NT2/D1 (cell line): ENCODE measurements at regions not wholly inside any gene's neighbourhood (a gene's known extent, or its start where the extent isn't known, plus 50 kb on each side); places are given as distances from the start of the nearest gene placed in this dataset.

Experiments used
- DNase-seq: peaks from one replicate; pipeline ENCODE4 v3.0.0-alpha.2; 2011; ENCODE audit warnings: low read depth, low spot score
- H3K27me3 ChIP-seq: 2 replicates; pipeline ENCODE4 v1.6.0; 2011; ENCODE audit warnings: mild to moderate bottlenecking; ENCODE audit not compliant: insufficient read length, insufficient read depth
- H3K36me3 ChIP-seq: 2 replicates; pipeline ENCODE4 v1.6.1; 2011; ENCODE audit warnings: mild to moderate bottlenecking, low read length, mixed read lengths; ENCODE audit not compliant: insufficient read depth, insufficient read length
- H3K4me1 ChIP-seq: 2 replicates; pipeline ENCODE4 v1.5.1; 2011; ENCODE audit not compliant: insufficient read depth, insufficient read length
- H3K4me3 ChIP-seq: 2 replicates; pipeline ENCODE4 v1.5.1; 2011; ENCODE audit warnings: low read depth; ENCODE audit not compliant: insufficient read length
- H3K9ac ChIP-seq: 2 replicates; pipeline ENCODE4 v1.6.0; 2011; ENCODE audit warnings: low read depth; ENCODE audit not compliant: insufficient read length
- H3K9me3 ChIP-seq: 2 replicates; pipeline ENCODE4 v1.5.1; 2011; ENCODE audit warnings: mild to moderate bottlenecking, low read length; ENCODE audit not compliant: insufficient read depth
- SUZ12 ChIP-seq: IDR thresholded peaks from 2 replicates; pipeline ENCODE4 v1.6.1; 2011; ENCODE audit not compliant: insufficient read length, insufficient read depth; ENCODE audit errors: extremely low read depth
- YY1 ChIP-seq: IDR thresholded peaks from 2 replicates; pipeline ENCODE4 v1.6.1; 2011; ENCODE audit not compliant: insufficient read length, insufficient read depth
- ZNF274 ChIP-seq: IDR thresholded peaks from 2 replicates; pipeline ENCODE4 v1.6.1; 2011; ENCODE audit warnings: mild to moderate bottlenecking, low read depth, low read length

DNA sequence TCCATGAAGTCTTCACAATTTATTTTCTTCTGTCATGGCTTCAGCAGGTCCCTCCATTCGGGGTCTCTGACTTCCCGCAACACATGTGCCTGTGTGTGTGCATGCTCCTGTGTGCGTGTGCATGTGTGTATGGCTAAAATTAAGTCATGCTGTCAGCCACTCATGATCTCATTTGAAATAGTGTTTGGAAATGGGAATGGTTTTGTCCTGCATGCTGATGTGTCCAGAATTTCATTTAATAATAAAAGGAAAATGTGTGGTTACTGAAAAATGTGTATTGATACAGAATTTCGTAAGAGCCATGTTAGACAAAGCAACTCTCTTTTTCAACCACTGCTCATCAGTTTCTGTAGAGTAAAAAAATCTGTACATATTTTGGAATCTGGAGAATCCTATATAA is 123.8 kb upstream of the PRDX6 start:
- DNase-seq: no peak
- Histone ChIP-seq H3K36me3 (no peaks in the 10 kb centered on the region), H3K4me1 (no peaks in the 10 kb centered on the region), H3K27me3 (no peaks in the 10 kb centered on the region), H3K4me3 (no peak overlapping the region), H3K9me3 (peaks cover 24% of the 10 kb centered on the region), H3K9ac (no peak overlapping the region)
- no peak for TF ChIP-seq YY1
- TF ChIP-seq ZNF274: no peak
- no peak for TF ChIP-seq SUZ12

DNA sequence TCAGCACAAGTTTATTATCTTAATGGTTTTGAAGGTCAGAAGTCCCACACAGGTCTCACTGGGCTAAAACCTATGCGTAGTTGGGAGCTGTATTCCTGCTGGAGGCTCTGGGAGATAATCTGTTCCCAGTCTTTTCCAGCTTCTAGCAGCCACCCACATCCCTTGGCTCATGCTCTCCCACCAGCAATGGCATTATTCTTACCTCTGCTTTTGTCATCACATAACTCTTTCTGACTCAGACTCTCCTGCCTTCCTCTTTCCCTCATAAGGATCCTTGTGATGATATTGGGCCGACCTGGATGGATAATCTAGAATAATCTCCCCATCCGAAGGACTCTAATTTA is 122.2 kb upstream of the PRDX6 start:
- Histone ChIP-seq H3K9me3 (peaks cover 24% of the 10 kb centered on the region), H3K4me3 (no peak overlapping the region), H3K9ac (no peak overlapping the region), H3K4me1 (no peaks in the 10 kb centered on the region), H3K36me3 (no peaks in the 10 kb centered on the region), H3K27me3 (no peaks in the 10 kb centered on the region)
- no peak for DNase-seq
- TF ChIP-seq YY1 (no peak), ZNF274 (no peak), SUZ12 (no peak)

- no peaks in the 10 kb centered on the region for H3K27me3 ChIP-seq
- no peak overlapping the region for H3K9ac ChIP-seq
- TF ChIP-seq ZNF274 (no peak), YY1 (no peak), SUZ12 (no peak)
- no peaks in the 10 kb centered on the region for H3K4me1 ChIP-seq
- no peaks in the 10 kb centered on the region for H3K36me3 ChIP-seq
- DNase-seq: no peak
- peaks cover 24% of the 10 kb centered on the region for H3K9me3 ChIP-seq
- H3K4me3 ChIP-seq: no peak overlapping the region
Observed at GRCh38 chr1:173355281-173356031, 121.7 kb upstream of the PRDX6 start.

GRCh38 chr1:173356191-173356762 is 120.9 kb upstream of the PRDX6 start:
- TF ChIP-seq ZNF274: no peak
- no peak for TF ChIP-seq YY1
- TF ChIP-seq SUZ12: no peak

DNA sequence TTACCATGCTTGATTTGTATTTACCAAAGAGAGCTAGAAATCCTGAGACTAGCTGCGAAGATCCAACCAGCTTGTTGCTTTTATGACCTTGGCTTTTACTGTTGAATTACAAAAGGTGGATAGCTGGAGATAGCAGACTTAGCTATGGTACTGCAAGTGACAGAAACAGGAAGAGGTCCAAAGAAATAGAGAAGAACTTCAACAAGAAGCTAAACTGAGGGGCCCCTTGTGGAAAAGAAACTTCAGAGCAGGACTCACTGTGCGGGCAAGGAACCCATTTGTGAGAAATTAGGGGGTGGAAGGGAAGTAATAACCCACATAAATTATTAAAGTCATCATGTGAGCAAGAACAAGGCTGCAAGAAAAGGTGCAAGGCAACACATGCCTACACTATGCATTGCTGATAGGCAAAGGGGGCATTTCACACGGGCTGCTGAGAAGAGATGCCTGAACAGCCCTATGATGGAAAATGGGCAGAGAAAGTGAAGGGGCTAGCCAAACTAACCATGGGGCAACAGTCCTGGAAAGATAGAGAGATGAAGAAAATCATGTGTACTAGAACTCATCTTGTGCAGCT is 116.6 kb upstream of the PRDX6 start:
- no peaks in the 10 kb centered on the region for H3K36me3 ChIP-seq
- no peak for DNase-seq
- no peak for TF ChIP-seq SUZ12
- no peak for TF ChIP-seq ZNF274
- no peak for TF ChIP-seq YY1
- no peaks in the 10 kb centered on the region for H3K9me3 ChIP-seq
- H3K4me1 ChIP-seq: no peaks in the 10 kb centered on the region
- H3K9ac ChIP-seq: no peak overlapping the region
- H3K27me3 ChIP-seq: no peaks in the 10 kb centered on the region
- no peak overlapping the region for H3K4me3 ChIP-seq

More at GRCh38 chr1:173356191-173356762, 120.9 kb upstream of the PRDX6 start:
- no peak overlapping the region for H3K9ac ChIP-seq
- H3K36me3 ChIP-seq: no peaks in the 10 kb centered on the region
- DNase-seq: no peak
- no peaks in the 10 kb centered on the region for H3K4me1 ChIP-seq
- H3K9me3 ChIP-seq: peaks cover 24% of the 10 kb centered on the region
- no peaks in the 10 kb centered on the region for H3K27me3 ChIP-seq
- H3K4me3 ChIP-seq: no peak overlapping the region

DNA sequence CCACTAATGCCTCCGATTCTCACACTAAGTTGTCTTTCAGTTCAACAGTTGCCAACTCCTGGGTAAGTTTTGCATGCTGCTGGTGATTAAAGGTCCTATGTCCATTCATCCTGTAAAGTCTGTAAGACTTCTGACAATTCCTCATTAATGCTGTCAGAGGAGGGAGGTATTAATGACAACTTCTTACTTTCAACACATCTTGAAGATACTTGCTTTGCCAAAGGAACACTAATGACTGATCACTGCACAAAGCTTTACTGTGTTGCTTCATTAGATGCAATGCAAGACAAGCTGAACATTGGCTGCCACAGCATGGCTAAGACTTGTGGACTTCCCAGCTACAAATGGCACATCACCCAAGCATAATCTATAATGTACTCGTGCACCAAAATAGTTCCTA is 114.6 kb upstream of the PRDX6 start:
- no peak for DNase-seq
- Histone ChIP-seq H3K4me3 (no peak overlapping the region), H3K9me3 (no peaks in the 10 kb centered on the region), H3K9ac (no peak overlapping the region), H3K4me1 (no peaks in the 10 kb centered on the region), H3K36me3 (no peaks in the 10 kb centered on the region), H3K27me3 (no peaks in the 10 kb centered on the region)
- no peak for TF ChIP-seq SUZ12
- TF ChIP-seq ZNF274: no peak
- TF ChIP-seq YY1: no peak

DNA sequence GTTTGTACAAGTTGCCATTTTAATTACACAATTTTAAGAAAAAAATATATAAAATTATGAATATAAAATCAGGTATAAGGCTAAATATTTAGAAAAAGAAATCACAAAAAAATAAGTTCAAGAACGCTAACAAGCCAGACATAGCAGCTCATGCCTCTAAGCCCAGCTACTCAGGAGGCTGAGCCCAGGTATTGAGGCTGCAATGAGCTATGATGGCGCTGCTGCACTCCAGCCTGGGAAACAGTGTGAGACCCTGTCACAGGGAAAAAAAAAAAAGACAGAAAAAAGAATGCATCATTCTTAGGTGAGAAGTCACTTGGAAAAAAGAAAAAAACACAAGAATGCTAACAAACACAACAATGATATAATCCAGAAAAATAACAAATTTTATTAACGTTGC is 112.3 kb upstream of the PRDX6 start:
- DNase-seq: no peak
- Histone ChIP-seq H3K36me3 (no peaks in the 10 kb centered on the region), H3K9me3 (no peaks in the 10 kb centered on the region), H3K27me3 (no peaks in the 10 kb centered on the region), H3K4me1 (no peaks in the 10 kb centered on the region), H3K4me3 (no peak overlapping the region), H3K9ac (no peak overlapping the region)
- TF ChIP-seq ZNF274: no peak
- TF ChIP-seq YY1: no peak
